H9 (cell line): ENCODE measurements at regions not wholly inside any gene's neighbourhood (a gene's known extent, or its start where the extent isn't known, plus 50 kb on each side); places are given as distances from the start of the nearest gene placed in this dataset.

Experiments used
- DNase-seq: peaks from one replicate; pipeline ENCODE4 v3.0.0-alpha.2; 2017
- H2AFZ ChIP-seq: one replicate; pipeline ENCODE4 v1.6.1; 2013; ENCODE audit warnings: mild to moderate bottlenecking, low read length, control low read depth, moderate library complexity
- H2AK5ac ChIP-seq: 2 replicates; pipeline ENCODE4 v1.6.1; 2013; ENCODE audit warnings: low read length, control low read depth, mixed read lengths; ENCODE audit not compliant: insufficient read length
- H2BK120ac ChIP-seq: one replicate; pipeline ENCODE4 v1.6.1; 2013; ENCODE audit warnings: low read depth, mild to moderate bottlenecking, low read length, control low read depth, inconsistent platforms; ENCODE audit not compliant: poor library complexity, severe bottlenecking
- H2BK12ac ChIP-seq: 2 replicates; pipeline ENCODE4 v1.6.1; 2013; ENCODE audit warnings: low read length, control low read depth, mixed read lengths, low read depth; ENCODE audit not compliant: insufficient read length
- H2BK15ac ChIP-seq: 2 replicates; pipeline ENCODE4 v1.6.1; 2013; ENCODE audit warnings: low read depth, low read length, control low read depth
- H2BK20ac ChIP-seq: one replicate; pipeline ENCODE4 v1.6.1; 2013; ENCODE audit warnings: low read depth, mild to moderate bottlenecking, low read length, control low read depth, inconsistent platforms; ENCODE audit not compliant: poor library complexity, severe bottlenecking
- H2BK5ac ChIP-seq: 2 replicates; pipeline ENCODE4 v1.6.1; 2013; ENCODE audit warnings: low read length, control low read depth, mixed read lengths; ENCODE audit not compliant: insufficient read length
- H3K14ac ChIP-seq: 2 replicates; pipeline ENCODE4 v1.6.1; 2013; ENCODE audit warnings: low read length, control low read depth; ENCODE audit not compliant: insufficient read depth
- H3K18ac ChIP-seq: 2 replicates; pipeline ENCODE4 v1.6.1; 2013; ENCODE audit warnings: low read depth, mild to moderate bottlenecking, mixed read lengths, low read length, control low read depth; ENCODE audit not compliant: insufficient read length
- H3K23ac ChIP-seq: 2 replicates; pipeline ENCODE4 v1.6.1; 2013; ENCODE audit warnings: low read length, control low read depth, mixed read lengths, low read depth; ENCODE audit not compliant: insufficient read length
- H3K23me2 ChIP-seq: 2 replicates; pipeline ENCODE4 v1.6.1; 2013; ENCODE audit warnings: low read depth, mild to moderate bottlenecking, mixed read lengths, low read length, control low read depth; ENCODE audit not compliant: insufficient read length, poor library complexity, severe bottlenecking
- H3K27ac ChIP-seq: 2 replicates; pipeline ENCODE4 v1.5.1; 2013; ENCODE audit warnings: low read length, control low read depth, mixed read lengths, low read depth; ENCODE audit not compliant: insufficient read length
- H3K27me3 ChIP-seq: 2 replicates; pipeline ENCODE4 v1.6.1; 2013; ENCODE audit warnings: low read length, control low read depth, inconsistent platforms; ENCODE audit not compliant: insufficient read depth
- H3K4ac ChIP-seq: 2 replicates; pipeline ENCODE4 v1.6.1; 2013; ENCODE audit warnings: low read depth, mild to moderate bottlenecking, control low read depth, inconsistent platforms, low read length, moderate library complexity
- H3K4me1 ChIP-seq: 2 replicates; pipeline ENCODE4 v1.6.1; 2013; ENCODE audit warnings: low read length, control low read depth, inconsistent platforms; ENCODE audit not compliant: insufficient read depth
- H3K4me2 ChIP-seq: 2 replicates; pipeline ENCODE4 v1.6.1; 2013; ENCODE audit warnings: low read length, control low read depth, mixed read lengths; ENCODE audit not compliant: insufficient read length, insufficient read depth
- H3K56ac ChIP-seq: 2 replicates; pipeline ENCODE4 v1.6.1; 2013; ENCODE audit warnings: low read depth, mild to moderate bottlenecking, mixed read lengths, low read length, control low read depth; ENCODE audit not compliant: insufficient read length
- H3K79me1 ChIP-seq: 2 replicates; pipeline ENCODE4 v1.6.1; 2013; ENCODE audit warnings: low read depth, mild to moderate bottlenecking, moderate library complexity, low read length, control low read depth, inconsistent platforms; ENCODE audit not compliant: insufficient read depth, poor library complexity, severe bottlenecking
- H3K79me2 ChIP-seq: 2 replicates; pipeline ENCODE4 v1.6.1; 2013; ENCODE audit warnings: low read length, control low read depth, inconsistent platforms; ENCODE audit not compliant: insufficient read depth
- H3K9ac ChIP-seq: 2 replicates; pipeline ENCODE4 v1.6.1; 2013; ENCODE audit warnings: low read length, control low read depth, mixed read lengths; ENCODE audit not compliant: insufficient read length; ENCODE audit errors: extremely low read depth
- H3K9me3 ChIP-seq: one replicate; pipeline ENCODE4 v1.6.1; 2013; ENCODE audit warnings: low read depth, low read length, inconsistent platforms; ENCODE audit not compliant: control insufficient read depth
- H3T11ph ChIP-seq: one replicate; pipeline ENCODE4 v1.6.1; 2013; ENCODE audit warnings: mild to moderate bottlenecking, low read length, control low read depth, inconsistent platforms
- H4K20me1 ChIP-seq: one replicate; pipeline ENCODE4 v1.6.1; 2013; ENCODE audit not compliant: control insufficient read depth, insufficient read length, insufficient read depth
- H4K5ac ChIP-seq: 2 replicates; pipeline ENCODE4 v1.6.1; 2013; ENCODE audit warnings: low read depth, mild to moderate bottlenecking, mixed read lengths, low read length, control low read depth; ENCODE audit not compliant: insufficient read length
- H4K8ac ChIP-seq: replicated peaks from 2 replicates; pipeline ENCODE4 v1.6.1; 2013; ENCODE audit warnings: low read length, control low read depth, mixed read lengths, low read depth; ENCODE audit not compliant: insufficient read length
- H4K91ac ChIP-seq: 2 replicates; pipeline ENCODE4 v1.6.1; 2013; ENCODE audit warnings: low read depth, mild to moderate bottlenecking, moderate library complexity, mixed read lengths, low read length, control low read depth; ENCODE audit not compliant: insufficient read length
- H3K27ac Mint-ChIP-seq, 3 experiments: 2 replicates in 2 of 3; 3 replicates in 1 of 3; pipeline ENCODE4 v1.8.0; 2020 to 2021; ENCODE audit warnings: mixed read lengths in 3 of 3, mild to moderate bottlenecking in 1 of 3, moderate library complexity in 1 of 3
- H3K27me3 Mint-ChIP-seq: 2 replicates; pipeline ENCODE4 v1.8.0; 2021; ENCODE audit warnings: low read depth, mild to moderate bottlenecking, moderate library complexity, mixed read lengths
- H3K36me3 Mint-ChIP-seq, 3 experiments: 2 replicates in 2 of 3; 3 replicates in 1 of 3; pipeline ENCODE4 v1.8.0; 2020 to 2021; ENCODE audit warnings: low read depth in 3 of 3, mixed read lengths in 3 of 3; ENCODE audit not compliant: insufficient read depth in 1 of 3
- H3K4me1 Mint-ChIP-seq, 2 experiments: 2 replicates each; pipeline ENCODE4 v1.8.0; 2020; ENCODE audit warnings: mixed read lengths in 2 of 2
- H3K4me3 Mint-ChIP-seq, 2 experiments: 2 replicates in 1 of 2; 3 replicates in 1 of 2; pipeline ENCODE4 v1.8.0; 2020 to 2021; ENCODE audit warnings: mild to moderate bottlenecking in 2 of 2, mixed read lengths in 2 of 2, moderate library complexity in 1 of 2
- H3K9me3 Mint-ChIP-seq, 2 experiments: 2 replicates in 1 of 2; 3 replicates in 1 of 2; pipeline ENCODE4 v1.8.0; 2020; ENCODE audit warnings: mild to moderate bottlenecking in 2 of 2, mixed read lengths in 2 of 2, moderate library complexity in 1 of 2
- WGBS: extraction: QIAGEN DNeasy Blood & Tissue Kit; methylation state at CpG from one replicate; pipeline ENCODE4 v1.1.7; 2013; ENCODE audit warnings: missing lambda C conversion rate, low lambda C conversion rate, mixed read lengths; ENCODE audit not compliant: insufficient read length; ENCODE audit errors: extremely low coverage; 5-methylcytosine and 5-hydroxymethylcytosine counted together
- TF ChIP-seq, protein P1 (sequence below): fragments of 200-600 bp; sonication (generic); conservative IDR thresholded peaks from 3 replicates; pipeline ENCODE4 v1.8.0; 2021; ENCODE audit warnings: antibody characterized with exemption, mild to moderate bottlenecking

DNA sequence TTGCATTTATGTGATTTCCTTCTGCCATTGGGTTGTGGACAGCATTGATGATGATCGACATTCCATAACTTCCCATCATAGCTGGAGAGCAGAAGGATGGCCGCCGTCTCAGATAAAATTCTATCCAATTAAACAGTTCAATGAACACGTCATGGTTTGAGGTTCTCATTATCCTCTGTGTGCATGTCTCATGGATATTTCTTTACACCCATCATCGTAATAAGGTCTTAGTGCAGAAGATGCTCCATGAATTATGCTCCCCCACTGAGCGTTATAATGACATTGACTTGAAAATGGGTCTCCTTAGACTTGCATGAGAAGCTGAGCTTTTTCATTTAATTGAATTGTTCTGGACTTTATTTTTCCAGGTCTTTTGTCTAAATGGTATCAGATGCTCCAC, 92.1 kb downstream of the TRIM42 start:
- no peaks in the 10 kb centered on the region for H3K9me3 ChIP-seq
- H3K27me3 ChIP-seq = no peaks in the 10 kb centered on the region
- H3K4me1 ChIP-seq = no peaks in the 10 kb centered on the region
- no peaks in the 10 kb centered on the region for H3K4me1 Mint-ChIP-seq
- H3K18ac ChIP-seq = no peak overlapping the region
- H3K4ac ChIP-seq = no peak overlapping the region
- no peaks in the 10 kb centered on the region for H3K79me1 ChIP-seq
- H3K27ac ChIP-seq = no peak overlapping the region
- H3T11ph ChIP-seq = no peak overlapping the region
- H2BK120ac ChIP-seq = no peak overlapping the region
- H3K14ac ChIP-seq = no peak overlapping the region
- H3K27me3 Mint-ChIP-seq = no peaks in the 10 kb centered on the region; the same call in 1 of the 2 replicates
- H4K91ac ChIP-seq = no peak overlapping the region
- peaks cover 4 to 5% of the 10 kb centered on the region in 2 experiments for H3K9me3 Mint-ChIP-seq
- H3K79me2 ChIP-seq = no peaks in the 10 kb centered on the region
- no peak overlapping the region for H3K4me3 Mint-ChIP-seq
- no peak overlapping the region for H3K9ac ChIP-seq
- no peaks in the 10 kb centered on the region for H4K20me1 ChIP-seq
- H3K36me3 Mint-ChIP-seq = peaks cover 4 to 5% (median 5%) of the 10 kb centered on the region in 3 experiments; a peak in 6 of 7 replicates
- no peak overlapping the region for H2BK5ac ChIP-seq
- H2BK12ac ChIP-seq = no peak overlapping the region
- H2AK5ac ChIP-seq = no peak overlapping the region
- no peak for DNase-seq
- TF ChIP-seq, protein P1, sequence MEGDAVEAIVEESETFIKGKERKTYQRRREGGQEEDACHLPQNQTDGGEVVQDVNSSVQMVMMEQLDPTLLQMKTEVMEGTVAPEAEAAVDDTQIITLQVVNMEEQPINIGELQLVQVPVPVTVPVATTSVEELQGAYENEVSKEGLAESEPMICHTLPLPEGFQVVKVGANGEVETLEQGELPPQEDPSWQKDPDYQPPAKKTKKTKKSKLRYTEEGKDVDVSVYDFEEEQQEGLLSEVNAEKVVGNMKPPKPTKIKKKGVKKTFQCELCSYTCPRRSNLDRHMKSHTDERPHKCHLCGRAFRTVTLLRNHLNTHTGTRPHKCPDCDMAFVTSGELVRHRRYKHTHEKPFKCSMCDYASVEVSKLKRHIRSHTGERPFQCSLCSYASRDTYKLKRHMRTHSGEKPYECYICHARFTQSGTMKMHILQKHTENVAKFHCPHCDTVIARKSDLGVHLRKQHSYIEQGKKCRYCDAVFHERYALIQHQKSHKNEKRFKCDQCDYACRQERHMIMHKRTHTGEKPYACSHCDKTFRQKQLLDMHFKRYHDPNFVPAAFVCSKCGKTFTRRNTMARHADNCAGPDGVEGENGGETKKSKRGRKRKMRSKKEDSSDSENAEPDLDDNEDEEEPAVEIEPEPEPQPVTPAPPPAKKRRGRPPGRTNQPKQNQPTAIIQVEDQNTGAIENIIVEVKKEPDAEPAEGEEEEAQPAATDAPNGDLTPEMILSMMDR = no peak
- H3K23ac ChIP-seq = no peak overlapping the region
- no peaks in the 10 kb centered on the region for H3K23me2 ChIP-seq
- no peak overlapping the region for H3K56ac ChIP-seq
- no peak overlapping the region for H4K5ac ChIP-seq
- H2AFZ ChIP-seq = no peak overlapping the region
- no peak overlapping the region for H3K4me2 ChIP-seq
- H3K27ac Mint-ChIP-seq = no peak overlapping the region
- no peak overlapping the region for H2BK15ac ChIP-seq
- no peak overlapping the region for H2BK20ac ChIP-seq
- no peak overlapping the region for H4K8ac ChIP-seq
- no CpG with 5 or more reads among the region's 6 CpGs for WGBS
